Gastroesophageal sphincter (tissue), 4 donors: ENCODE measurements at regions not wholly inside any gene's neighbourhood (a gene's known extent, or its start where the extent isn't known, plus 50 kb on each side); places are given as distances from the start of the nearest gene placed in this dataset.

Experiments
- ATAC-seq: fragments of 150-250 bp; one replicate; pipeline ENCODE4 v1.9.1; 2016; ENCODE audit warnings: mild to moderate bottlenecking, moderate library complexity
- H3K27ac ChIP-seq, 4 donors: fragments of 200-600 bp; sonication (generic) in 3 of 4; 1 replicate in 3 of 4; 2 replicates in 1 of 4; pipeline ENCODE4 v1.5.1; 2016 to 2019
- H3K27me3 ChIP-seq: fragments of 200-600 bp; sonication (generic); one replicate; pipeline ENCODE4 v1.5.1; 2019
- H3K36me3 ChIP-seq, 2 donors: fragments of 200-600 bp; sonication (generic); one replicate each; pipeline ENCODE4 v1.5.1; 2019; ENCODE audit warnings: control low read depth in 1 of 2
- H3K4me1 ChIP-seq, 3 donors: fragments of 200-600 bp; sonication (generic); 1 replicate in 2 of 3; 2 replicates in 1 of 3; pipeline ENCODE4 v1.5.1; 2016 to 2019; ENCODE audit warnings: control low read depth in 2 of 3
- H3K4me3 ChIP-seq, 2 donors: fragments of 200-600 bp; sonication (generic); one replicate each; pipeline ENCODE4 v1.5.1; 2019; ENCODE audit warnings: mild to moderate bottlenecking in 1 of 2, moderate library complexity in 1 of 2
- H3K9me3 ChIP-seq, 3 donors: fragments of 200-600 bp; sonication (generic); one replicate each; pipeline ENCODE4 v1.5.1; 2017 to 2019; ENCODE audit warnings: control low read depth in 2 of 3
- CTCF ChIP-seq, 4 experiments: fragments of 200-600 bp in 2 of 4; fragments of 450-650 bp in 2 of 4; sonication (generic) in 1 of 4; IDR thresholded peaks; one replicate each; pipeline ENCODE4 v1.5.1; 2017 to 2019; ENCODE audit warnings: antibody characterized with exemption in 4 of 4, mild to moderate bottlenecking in 2 of 4, moderate library complexity in 2 of 4
- EP300 ChIP-seq: sonication (generic); formaldehyde crosslinking; IDR thresholded peaks from one replicate; pipeline ENCODE4 v1.6.1; 2017; ENCODE audit warnings: antibody characterized with exemption, mild to moderate bottlenecking
- POLR2A ChIP-seq, 2 donors: fragments of 450-650 bp; IDR thresholded peaks; one replicate each; pipeline ENCODE4 v1.6.1; 2017; ENCODE audit warnings: antibody characterized with exemption in 2 of 2, mild to moderate bottlenecking in 2 of 2, moderate library complexity in 1 of 2
- POLR2AphosphoS5 ChIP-seq: sonication (generic); formaldehyde crosslinking; IDR thresholded peaks from one replicate; pipeline ENCODE4 v1.6.1; 2017; ENCODE audit warnings: antibody characterized with exemption
- WGBS, 2 donors: methylation state at CpG; one replicate each; pipeline ENCODE4 v1.1.5; 2018; ENCODE audit warnings: low coverage in 1 of 2; 5-methylcytosine and 5-hydroxymethylcytosine counted together

- no peaks in the 10 kb centered on the region for H3K36me3 ChIP-seq
- TF ChIP-seq EP300 (no peak), POLR2A (IDR thresholded peaks at IDR 0.05) (no peak), POLR2AphosphoS5 (no peak), CTCF (IDR thresholded peaks at IDR 0.05) (no peak)
- no peak overlapping the region for H3K4me3 ChIP-seq
- no peak for ATAC-seq
- H3K27me3 ChIP-seq, result no peaks in the 10 kb centered on the region
- H3K4me1 ChIP-seq, result no peaks in the 10 kb centered on the region
- WGBS, 2 donors, result 61 to 77% methylated on average over 5 to 8 of the region's 8 CpGs
- H3K27ac ChIP-seq, result no peak overlapping the region
- H3K9me3 ChIP-seq, result no peaks in the 10 kb centered on the region
Measured at GRCh38 chr10:30238836-30239235, 110.2 kb downstream of the MTPAP start.

- Histone ChIP-seq H3K36me3 (no peaks in the 10 kb centered on the region), H3K4me3 (no peak overlapping the region), H3K4me1 (no peaks in the 10 kb centered on the region), H3K27me3 (no peaks in the 10 kb centered on the region), H3K9me3 (no peaks in the 10 kb centered on the region), H3K27ac (no peak overlapping the region)
- 76 to 92% methylated on average over 4 of the region's 4 CpGs for WGBS, 2 donors
- TF ChIP-seq CTCF (IDR thresholded peaks at IDR 0.05), result no peak
- TF ChIP-seq EP300, result no peak
- ATAC-seq, result no peak
Measured at GRCh38 chr10:30233186-30233959, 115.7 kb downstream of the MTPAP start.

GRCh38 chr10:30231709-30232108 lies 117.4 kb downstream of the MTPAP start:
- no peaks in the 10 kb centered on the region for H3K9me3 ChIP-seq
- no peaks in the 10 kb centered on the region for H3K27me3 ChIP-seq
- 81 to 93% methylated on average over 4 to 5 of the region's 5 CpGs for WGBS, 2 donors
- no peaks in the 10 kb centered on the region for H3K36me3 ChIP-seq
- TF ChIP-seq POLR2A (IDR thresholded peaks at IDR 0.05), result no peak
- TF ChIP-seq POLR2AphosphoS5, result no peak
- no peak for TF ChIP-seq EP300
- no peak for TF ChIP-seq CTCF (IDR thresholded peaks at IDR 0.05)
- ATAC-seq, result no peak
- H3K4me3 ChIP-seq, result no peak overlapping the region
- no peaks in the 10 kb centered on the region for H3K4me1 ChIP-seq
- no peak overlapping the region for H3K27ac ChIP-seq

GRCh38 chr10:30231071-30231652 lies 117.9 kb downstream of the MTPAP start:
- no peak overlapping the region for H3K4me3 ChIP-seq
- no peaks in the 10 kb centered on the region for H3K4me1 ChIP-seq
- TF ChIP-seq EP300 (no peak), CTCF (IDR thresholded peaks at IDR 0.05) (no peak), POLR2AphosphoS5 (no peak), POLR2A (IDR thresholded peaks at IDR 0.05) (no peak)
- no peaks in the 10 kb centered on the region for H3K27me3 ChIP-seq
- no peak overlapping the region for H3K27ac ChIP-seq
- no peaks in the 10 kb centered on the region for H3K36me3 ChIP-seq
- H3K9me3 ChIP-seq, result no peaks in the 10 kb centered on the region
- WGBS, 2 donors, result 45 to 74% methylated on average over 3 to 6 of the region's 8 CpGs
- no peak for ATAC-seq

- Histone ChIP-seq H3K9me3 (no peaks in the 10 kb centered on the region), H3K36me3 (no peaks in the 10 kb centered on the region), H3K27ac (no peak overlapping the region), H3K4me3 (no peak overlapping the region), H3K4me1 (no peaks in the 10 kb centered on the region), H3K27me3 (no peaks in the 10 kb centered on the region)
- WGBS, 2 donors, result 70 to 72% methylated on average over 4 to 5 of the region's 5 CpGs
- no peak for TF ChIP-seq POLR2A (IDR thresholded peaks at IDR 0.05)
- no peak for TF ChIP-seq CTCF (IDR thresholded peaks at IDR 0.05)
- no peak for TF ChIP-seq POLR2AphosphoS5
- no peak for TF ChIP-seq EP300
- no peak for ATAC-seq
Measured at GRCh38 chr10:30229536-30229935, 119.5 kb downstream of the MTPAP start.
